ENCODE measurements at regions not wholly inside any gene's neighbourhood (a gene's known extent, or its start where the extent isn't known, plus 50 kb on each side); places are given as distances from the start of the nearest gene placed in this dataset.

DNA sequence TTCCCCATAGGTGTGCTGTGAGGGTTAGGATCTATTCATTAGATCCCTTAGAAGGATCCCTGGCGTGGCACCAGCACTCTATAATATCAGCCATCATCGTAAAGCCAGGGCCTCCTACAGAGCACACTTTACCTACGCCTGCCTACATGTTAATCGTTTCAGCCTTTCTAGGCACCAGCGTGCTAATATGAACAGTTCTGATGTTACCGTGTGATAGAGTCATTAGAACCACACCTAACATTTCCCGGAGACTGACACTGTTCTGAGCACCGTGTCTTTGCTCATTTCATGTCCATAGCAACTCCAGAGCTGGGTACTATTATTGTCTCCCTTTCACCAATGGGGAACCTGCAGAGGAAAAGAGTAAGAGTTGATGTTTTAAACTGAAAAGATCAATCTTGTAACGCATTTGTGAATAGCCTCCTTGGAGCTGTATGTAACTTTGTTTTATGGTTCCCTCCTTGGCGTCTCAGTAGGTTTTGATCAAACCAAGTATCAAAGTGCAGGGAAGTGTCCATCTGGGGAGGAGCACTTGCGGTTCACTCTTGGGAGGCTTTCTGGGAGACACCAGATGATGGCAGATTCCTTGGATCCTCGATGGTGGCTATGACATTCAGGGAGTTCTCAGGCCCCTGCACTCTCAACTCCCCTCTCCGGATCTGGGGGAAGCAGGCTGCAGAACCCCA is 73.8 kb upstream of the KCNG1 start:
- WGBS, 2 experiments (ENCODE audit: insufficient coverage in 1 of 2, insufficient read length in 1 of 2), result 90 to 92% methylated on average over 10 to 13 of the region's 13 CpGs
- Histone ChIP-seq H3K9me3 (ENCODE audit: control insufficient read depth, low read length) (peaks cover 4% of the 10 kb centered on the region), H3K36me3 (ENCODE audit: control insufficient read depth, insufficient read depth, low read length) (no peaks in the 10 kb centered on the region), H3K27ac (ENCODE audit: low read depth, low read length) (peak overlapping the region; percentile 87), H3K27me3 (ENCODE audit: control insufficient read depth, insufficient read depth, low read length, poor library complexity, severe bottlenecking) (no peaks in the 10 kb centered on the region), H3K4me3 (ENCODE audit: low read length) (no peak overlapping the region), H3K9ac (ENCODE audit: extremely low read depth, low read length, poor library complexity, severe bottlenecking) (no peak overlapping the region), H3K4me1 (ENCODE audit: control insufficient read depth, insufficient read depth, low read length) (peaks cover 18% of the 10 kb centered on the region)
- no peak for DNase-seq
- TF ChIP-seq CTCF (conservative IDR thresholded peaks at IDR 0.05), result no peak
- Mint-ChIP-seq H3K4me3 (no peak overlapping the region), H3K27me3 (ENCODE audit: insufficient read depth) (no peaks in the 10 kb centered on the region), H3K9me3 (no peaks in the 10 kb centered on the region), H3K27ac (no peak overlapping the region), H3K36me3 (ENCODE audit: low read depth) (peaks cover 4% of the 10 kb centered on the region), H3K4me1 (peaks cover 28% of the 10 kb centered on the region)

DNA sequence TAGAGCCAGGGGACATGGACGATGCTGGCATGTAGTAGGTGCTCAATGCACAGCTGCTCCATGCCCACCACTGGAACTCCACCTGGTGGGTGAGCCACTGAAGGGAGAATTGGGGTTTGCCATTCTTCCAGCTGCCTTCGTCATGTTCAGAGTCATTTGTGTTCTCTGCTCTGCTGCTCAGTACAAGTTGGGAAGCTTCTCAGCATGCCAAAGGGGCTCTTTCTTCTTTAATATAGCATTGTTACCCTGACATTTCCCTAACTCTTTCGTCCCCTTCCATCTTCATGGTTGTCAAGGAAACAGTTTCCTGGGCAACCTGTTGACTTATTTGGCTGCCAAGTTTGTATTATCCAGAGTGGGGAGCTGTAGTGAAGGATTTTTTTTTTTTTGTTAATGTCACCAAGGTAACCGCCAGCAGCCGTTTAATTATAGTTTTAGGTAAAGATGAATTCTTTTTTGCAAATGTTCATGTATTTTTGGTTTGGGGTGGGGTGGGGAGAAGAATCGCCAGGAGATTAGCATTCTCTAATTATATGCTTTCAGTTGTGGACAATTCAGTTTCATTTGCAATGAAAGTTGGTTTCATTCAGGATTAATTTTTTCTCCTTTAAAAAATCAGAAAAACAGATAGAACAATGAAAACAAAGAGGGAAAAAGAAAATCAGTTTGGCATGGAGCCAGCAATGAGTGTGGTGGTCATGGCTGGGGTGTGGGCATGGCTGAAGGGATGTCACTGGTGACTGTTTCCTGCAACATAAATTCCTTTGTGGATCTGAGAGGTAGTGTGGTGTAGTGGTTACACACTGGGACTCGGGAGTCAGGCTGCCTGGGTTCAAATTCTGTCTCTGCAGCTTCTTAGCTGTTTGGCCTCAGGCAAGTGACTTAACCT is 73.0 kb upstream of the KCNG1 start:
- H3K9me3 Mint-ChIP-seq, result no peaks in the 10 kb centered on the region
- DNase-seq, result no peak
- H3K27me3 Mint-ChIP-seq (ENCODE audit: insufficient read depth), result no peaks in the 10 kb centered on the region
- TF ChIP-seq CTCF (conservative IDR thresholded peaks at IDR 0.05), result no peak
- Histone ChIP-seq H3K36me3 (ENCODE audit: control insufficient read depth, insufficient read depth, low read length) (no peaks in the 10 kb centered on the region), H3K9me3 (ENCODE audit: control insufficient read depth, low read length) (no peaks in the 10 kb centered on the region), H3K27ac (ENCODE audit: low read depth, low read length) (peak overlapping the region; percentile 87), H3K27me3 (ENCODE audit: control insufficient read depth, insufficient read depth, low read length, poor library complexity, severe bottlenecking) (no peaks in the 10 kb centered on the region), H3K9ac (ENCODE audit: extremely low read depth, low read length, poor library complexity, severe bottlenecking) (no peak overlapping the region), H3K4me3 (ENCODE audit: low read length) (no peak overlapping the region), H3K4me1 (ENCODE audit: control insufficient read depth, insufficient read depth, low read length) (peaks cover 18% of the 10 kb centered on the region)
- H3K36me3 Mint-ChIP-seq (ENCODE audit: low read depth), result no peaks in the 10 kb centered on the region
- no peak overlapping the region for H3K27ac Mint-ChIP-seq
- no peak overlapping the region for H3K4me3 Mint-ChIP-seq
- WGBS, 2 experiments (ENCODE audit: insufficient coverage in 1 of 2, insufficient read length in 1 of 2), result 74 to 85% methylated on average over 3 to 7 of the region's 7 CpGs
- peaks cover 34% of the 10 kb centered on the region for H3K4me1 Mint-ChIP-seq

DNA sequence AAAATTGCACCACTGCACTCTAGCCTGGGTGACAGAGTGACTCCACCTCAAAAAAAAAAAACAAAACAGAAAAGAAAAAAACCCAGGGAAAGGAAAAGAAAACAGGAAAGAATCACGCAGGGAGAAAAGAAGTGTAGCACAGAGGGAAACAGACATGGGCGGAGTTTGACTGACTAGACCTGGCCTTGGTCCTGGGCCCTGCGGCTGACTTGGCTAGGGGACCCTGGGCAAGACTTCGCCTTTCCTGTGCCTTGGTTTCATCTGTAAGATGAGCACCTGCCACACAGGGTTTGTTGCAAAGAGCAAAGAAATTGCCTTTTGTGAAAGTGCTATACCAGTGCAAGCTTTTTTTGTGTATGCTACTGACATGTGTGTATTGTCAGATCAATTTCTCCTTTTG is 71.3 kb upstream of the KCNG1 start:
- H3K36me3 Mint-ChIP-seq (ENCODE audit: low read depth), result no peaks in the 10 kb centered on the region
- no peaks in the 10 kb centered on the region for H3K27me3 ChIP-seq (ENCODE audit: control insufficient read depth, insufficient read depth, low read length, poor library complexity, severe bottlenecking)
- H3K9me3 ChIP-seq (ENCODE audit: control insufficient read depth, low read length), result no peaks in the 10 kb centered on the region
- H3K4me1 Mint-ChIP-seq, result peaks cover 36% of the 10 kb centered on the region
- H3K4me3 Mint-ChIP-seq, result no peak overlapping the region
- peak; percentile 73 for DNase-seq
- H3K4me1 ChIP-seq (ENCODE audit: control insufficient read depth, insufficient read depth, low read length), result peaks cover 18% of the 10 kb centered on the region
- no peaks in the 10 kb centered on the region for H3K27me3 Mint-ChIP-seq (ENCODE audit: insufficient read depth)
- H3K9ac ChIP-seq (ENCODE audit: extremely low read depth, low read length, poor library complexity, severe bottlenecking), result no peak overlapping the region
- TF ChIP-seq CTCF (conservative IDR thresholded peaks at IDR 0.05), result no peak
- H3K36me3 ChIP-seq (ENCODE audit: control insufficient read depth, insufficient read depth, low read length), result no peaks in the 10 kb centered on the region
- H3K27ac ChIP-seq (ENCODE audit: low read depth, low read length), result no peak overlapping the region
- H3K4me3 ChIP-seq (ENCODE audit: low read length), result no peak overlapping the region
- whole genome bisulfite sequencing, 2 experiments (ENCODE audit: insufficient coverage in 1 of 2, insufficient read length in 1 of 2), result 74 to 84% methylated on average over 4 of the region's 4 CpGs
- no peaks in the 10 kb centered on the region for H3K9me3 Mint-ChIP-seq
- H3K27ac Mint-ChIP-seq, result peak overlapping the region; percentile 39

Measured in endodermal cell (in vitro differentiated cells).